Psoas muscle (tissue), 7 donors: ENCODE measurements at regions not wholly inside any gene's neighbourhood (a gene's known extent, or its start where the extent isn't known, plus 50 kb on each side); places are given as distances from the start of the nearest gene placed in this dataset.

Experiments
- ATAC-seq, 4 donors: fragments of 200-7000 bp; cut with Tn5 transposase; one replicate each; pipeline ENCODE4 v1.9.1; 2020; ENCODE audit warnings: moderate library complexity in 3 of 4, mild to moderate bottlenecking in 2 of 4
- DNase-seq, 2 donors: peaks; one replicate each; pipeline ENCODE4 v3.0.0-alpha.2; 2020
- H3K27ac ChIP-seq: fragments of 200-600 bp; one replicate; pipeline ENCODE4 v1.8.0; 2022
- H3K27me3 ChIP-seq, 3 donors: fragments of 200-600 bp in 1 of 3; one replicate each; pipeline versions ENCODE4 v1.6.1 to v1.8.0; 2013 to 2022; ENCODE audit warnings: low read length in 2 of 3, mild to moderate bottlenecking in 2 of 3, moderate library complexity in 1 of 3; ENCODE audit not compliant: insufficient read depth in 3 of 3
- H3K36me3 ChIP-seq, 2 donors: fragments of 200-600 bp in 1 of 2; one replicate each; pipeline versions ENCODE4 v1.6.1 to v1.8.0; 2013 to 2022; ENCODE audit warnings: low read depth in 1 of 2, mild to moderate bottlenecking in 1 of 2, moderate library complexity in 1 of 2; ENCODE audit not compliant: insufficient read depth in 1 of 2
- H3K4me1 ChIP-seq: fragments of 200-600 bp; one replicate; pipeline ENCODE4 v1.8.0; 2022
- H3K4me3 ChIP-seq: fragments of 200-600 bp; one replicate; pipeline ENCODE4 v1.8.0; 2022; ENCODE audit warnings: mild to moderate bottlenecking
- H3K9me3 ChIP-seq: fragments of 200-600 bp; one replicate; pipeline ENCODE4 v1.8.0; 2022
- WGBS, 3 donors: extraction: QIAGEN DNeasy Blood & Tissue Kit; methylation state at CpG; one replicate each; pipeline versions ENCODE4 v1.1.6 to v1.1.7; 2013; 5-methylcytosine and 5-hydroxymethylcytosine counted together
- intact Hi-C, 2 donors: fragments of 100-400 bp; cut with DNase I; formaldehyde crosslinking; loops; one replicate each; pipeline versions ENCODE4 v1.11.0 to v1.14.2; 2022
- TF ChIP-seq, protein P1 (sequence below): fragments of 200-600 bp; IDR thresholded peaks from one replicate; pipeline ENCODE4 v1.8.0; 2022; ENCODE audit warnings: antibody characterized with exemption
- donor health status: healthy with polysubstance abuse.
- donor health status: DM: no; HTN: no; CAD: no; lungs with moderate emphysema.
- donor health status: Bipolar disorder and iron deficiency.
- donor health status: healthy.
- donor health status: DM: yes; HTN: yes; CAD: no.
- donor health status: DM: no; HTN: no; CAD: no.
- donor health status: DM: yes; HTN: yes; CAD: no.

GRCh38 chr3:69565316-69565715, 173.9 kb upstream of the MITF start:
- no peaks in the 10 kb centered on the region for H3K9me3 ChIP-seq
- no peak for DNase-seq
- H3K36me3 ChIP-seq = no peaks in the 10 kb centered on the region
- TF ChIP-seq, protein P1, sequence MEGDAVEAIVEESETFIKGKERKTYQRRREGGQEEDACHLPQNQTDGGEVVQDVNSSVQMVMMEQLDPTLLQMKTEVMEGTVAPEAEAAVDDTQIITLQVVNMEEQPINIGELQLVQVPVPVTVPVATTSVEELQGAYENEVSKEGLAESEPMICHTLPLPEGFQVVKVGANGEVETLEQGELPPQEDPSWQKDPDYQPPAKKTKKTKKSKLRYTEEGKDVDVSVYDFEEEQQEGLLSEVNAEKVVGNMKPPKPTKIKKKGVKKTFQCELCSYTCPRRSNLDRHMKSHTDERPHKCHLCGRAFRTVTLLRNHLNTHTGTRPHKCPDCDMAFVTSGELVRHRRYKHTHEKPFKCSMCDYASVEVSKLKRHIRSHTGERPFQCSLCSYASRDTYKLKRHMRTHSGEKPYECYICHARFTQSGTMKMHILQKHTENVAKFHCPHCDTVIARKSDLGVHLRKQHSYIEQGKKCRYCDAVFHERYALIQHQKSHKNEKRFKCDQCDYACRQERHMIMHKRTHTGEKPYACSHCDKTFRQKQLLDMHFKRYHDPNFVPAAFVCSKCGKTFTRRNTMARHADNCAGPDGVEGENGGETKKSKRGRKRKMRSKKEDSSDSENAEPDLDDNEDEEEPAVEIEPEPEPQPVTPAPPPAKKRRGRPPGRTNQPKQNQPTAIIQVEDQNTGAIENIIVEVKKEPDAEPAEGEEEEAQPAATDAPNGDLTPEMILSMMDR = no peak
- H3K4me1 ChIP-seq = no peaks in the 10 kb centered on the region
- no peak for ATAC-seq
- H3K4me3 ChIP-seq = no peak overlapping the region
- H3K27ac ChIP-seq = no peak overlapping the region
- H3K27me3 ChIP-seq = no peaks in the 10 kb centered on the region
- intact Hi-C loops = no loop called here
- 54 to 72% (median 57%) methylated on average over 4 of the region's 4 CpGs for WGBS, 3 donors

- no peak for DNase-seq
- Histone ChIP-seq H3K4me1 (no peaks in the 10 kb centered on the region), H3K27me3 (no peaks in the 10 kb centered on the region), H3K9me3 (no peaks in the 10 kb centered on the region), H3K36me3 (no peaks in the 10 kb centered on the region), H3K27ac (no peak overlapping the region), H3K4me3 (no peak overlapping the region)
- 75 to 83% (median 77%) methylated on average over 5 of the region's 5 CpGs for WGBS, 3 donors
- ATAC-seq = no peak
- TF ChIP-seq, protein P1 = no peak
- intact Hi-C loops = loop anchor here in 1 of 2 donors (5.0 kb wide), 1 partner anchor 1193 kb away; no protein-coding TSS in a partner anchor
These were observed 175.3 kb upstream of the MITF start for GRCh38 chr3:69563981-69564380.

DNA sequence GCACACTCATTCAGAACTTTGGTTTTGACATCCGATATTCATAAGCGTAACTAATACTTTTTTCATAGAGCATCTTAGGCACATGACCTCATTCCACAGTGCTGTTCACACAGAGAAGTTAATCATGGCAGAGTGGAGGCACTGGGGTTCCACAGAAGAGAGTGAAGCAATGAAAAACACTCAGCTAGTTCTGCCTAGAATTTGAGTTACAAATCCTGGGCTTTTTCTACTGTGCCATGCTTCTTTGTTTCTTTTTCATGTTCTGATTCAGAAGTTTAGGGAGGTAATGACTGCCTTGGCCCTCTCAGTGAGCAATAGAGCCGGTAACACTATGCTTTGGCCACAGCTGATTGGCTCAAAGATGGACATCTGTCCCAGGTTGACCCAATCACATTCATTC, 176.1 kb upstream of the MITF start:
- no peak for DNase-seq
- H3K4me3 ChIP-seq = no peak overlapping the region

GRCh38 chr3:69562020-69562419, 176.1 kb upstream of the FRMD4B start:
- no peaks in the 10 kb centered on the region for H3K27me3 ChIP-seq
- intact Hi-C loops = loop anchor here in 1 of 2 donors (5.0 kb wide), 1 partner anchor 1195 kb away; no protein-coding TSS in a partner anchor
- 16 to 18% (median 18%) methylated on average over 4 of the region's 4 CpGs for WGBS, 3 donors
- TF ChIP-seq, protein P1 = no peak
- H3K4me3 ChIP-seq = no peak overlapping the region
- no peak for DNase-seq
- H3K36me3 ChIP-seq = no peaks in the 10 kb centered on the region
- no peak overlapping the region for H3K27ac ChIP-seq
- no peaks in the 10 kb centered on the region for H3K4me1 ChIP-seq
- no peaks in the 10 kb centered on the region for H3K9me3 ChIP-seq
- ATAC-seq = no peak

More for the DNA sequence above, 176.1 kb upstream of the MITF start:
- no peak for ATAC-seq
- Histone ChIP-seq H3K4me1 (no peaks in the 10 kb centered on the region), H3K9me3 (no peaks in the 10 kb centered on the region), H3K27me3 (no peaks in the 10 kb centered on the region), H3K27ac (no peak overlapping the region), H3K36me3 (no peaks in the 10 kb centered on the region)
- WGBS, 3 donors = 40 to 62% (median 40%) methylated on average over 3 of the region's 3 CpGs
- TF ChIP-seq, protein P1 = no peak
- intact Hi-C loops = loop anchor here in 1 of 2 donors (5.0 kb wide), 1 partner anchor 1194 kb away; no protein-coding TSS in a partner anchor

DNA sequence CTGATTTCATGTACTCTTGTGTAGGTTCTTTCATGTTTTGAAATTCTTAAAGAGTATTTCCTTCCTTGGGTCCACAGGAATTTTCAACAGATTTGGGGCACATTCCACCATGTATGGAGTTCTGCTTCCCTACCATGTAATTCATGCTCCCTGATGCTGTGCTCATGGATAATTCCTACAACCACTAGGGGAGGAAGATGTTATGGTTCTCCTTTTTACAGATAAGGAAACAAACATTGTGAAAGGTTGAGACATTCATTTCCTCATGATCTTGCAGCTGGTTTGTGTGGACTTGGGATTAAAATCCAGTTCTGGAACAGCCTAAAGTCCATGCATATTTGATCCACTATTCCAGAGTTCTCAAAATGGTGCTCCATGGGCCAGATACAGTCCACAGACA, 174.9 kb upstream of the FRMD4B start:
- no peaks in the 10 kb centered on the region for H3K36me3 ChIP-seq
- DNase-seq (no peak), ATAC-seq (no peak)
- H3K27me3 ChIP-seq = no peaks in the 10 kb centered on the region
- H3K9me3 ChIP-seq = no peaks in the 10 kb centered on the region
- TF ChIP-seq, protein P1 = no peak
- no peaks in the 10 kb centered on the region for H3K4me1 ChIP-seq
- intact Hi-C loops = loop anchor here in 1 of 2 donors (5.0 kb wide), 1 partner anchor 1196 kb away; no protein-coding TSS in a partner anchor
- H3K4me3 ChIP-seq = no peak overlapping the region
- H3K27ac ChIP-seq = no peak overlapping the region
